ENCODE measurements at regions not wholly inside any gene's neighbourhood (a gene's known extent, or its start where the extent isn't known, plus 50 kb on each side); places are given as distances from the start of the nearest gene placed in this dataset.

DNA sequence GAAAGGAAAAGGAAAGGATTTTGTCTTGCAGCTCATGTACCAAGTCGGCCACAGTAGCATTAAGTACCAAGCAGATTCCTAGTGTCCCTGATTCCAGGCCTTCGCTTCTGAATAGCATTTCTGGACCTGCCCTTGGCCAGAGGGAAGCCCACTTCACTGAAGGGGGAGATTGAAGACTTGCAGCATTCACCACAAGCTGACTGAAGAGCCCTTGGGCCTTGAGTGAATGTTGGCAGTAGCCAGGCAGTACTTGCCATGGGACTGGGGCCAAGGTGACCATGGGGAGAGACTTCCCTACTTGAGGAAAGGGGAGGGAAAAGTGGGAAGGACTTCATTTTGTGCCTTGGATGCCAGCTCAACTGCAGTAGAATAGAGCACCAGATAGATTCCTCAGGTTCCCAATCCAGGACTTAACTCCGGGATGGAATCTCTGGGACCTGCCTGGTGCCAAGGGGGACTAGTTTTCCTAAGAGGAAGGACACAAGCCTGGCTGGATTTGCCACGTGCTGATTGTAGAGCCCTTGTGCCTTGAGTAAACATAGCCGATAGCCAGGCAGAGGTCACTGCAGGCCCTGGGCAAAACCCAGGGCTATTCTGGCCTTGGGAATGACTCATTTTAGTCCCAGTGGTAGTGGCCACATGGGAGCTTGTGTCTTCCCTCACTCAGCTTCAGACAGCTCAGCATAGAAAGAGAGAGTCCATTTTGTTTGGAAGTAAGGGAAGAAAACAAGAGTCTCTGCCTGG lies 141.7 kb upstream of the KCND2 start:
- Mint-ChIP-seq H3K4me3 (no peak overlapping the region), H3K9me3 (peaks cover 13 to 30% of the 10 kb centered on the region in 2 donors), H3K4me1 (no peaks in the 10 kb centered on the region), H3K36me3 (no peaks in the 10 kb centered on the region), H3K27ac (no peak overlapping the region), H3K27me3 (ENCODE audit: low read depth in 2 of 2) (no peaks in the 10 kb centered on the region)
- TF ChIP-seq, protein P1, sequence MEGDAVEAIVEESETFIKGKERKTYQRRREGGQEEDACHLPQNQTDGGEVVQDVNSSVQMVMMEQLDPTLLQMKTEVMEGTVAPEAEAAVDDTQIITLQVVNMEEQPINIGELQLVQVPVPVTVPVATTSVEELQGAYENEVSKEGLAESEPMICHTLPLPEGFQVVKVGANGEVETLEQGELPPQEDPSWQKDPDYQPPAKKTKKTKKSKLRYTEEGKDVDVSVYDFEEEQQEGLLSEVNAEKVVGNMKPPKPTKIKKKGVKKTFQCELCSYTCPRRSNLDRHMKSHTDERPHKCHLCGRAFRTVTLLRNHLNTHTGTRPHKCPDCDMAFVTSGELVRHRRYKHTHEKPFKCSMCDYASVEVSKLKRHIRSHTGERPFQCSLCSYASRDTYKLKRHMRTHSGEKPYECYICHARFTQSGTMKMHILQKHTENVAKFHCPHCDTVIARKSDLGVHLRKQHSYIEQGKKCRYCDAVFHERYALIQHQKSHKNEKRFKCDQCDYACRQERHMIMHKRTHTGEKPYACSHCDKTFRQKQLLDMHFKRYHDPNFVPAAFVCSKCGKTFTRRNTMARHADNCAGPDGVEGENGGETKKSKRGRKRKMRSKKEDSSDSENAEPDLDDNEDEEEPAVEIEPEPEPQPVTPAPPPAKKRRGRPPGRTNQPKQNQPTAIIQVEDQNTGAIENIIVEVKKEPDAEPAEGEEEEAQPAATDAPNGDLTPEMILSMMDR (IDR thresholded peaks at IDR 0.05): no peak
- Histone ChIP-seq H3K4me3 (ENCODE audit: low read length) (no peak overlapping the region), H3K36me3 (ENCODE audit: control insufficient read depth, insufficient read depth, low read length) (no peaks in the 10 kb centered on the region), H3K27ac (ENCODE audit: low read length) (no peak overlapping the region), H3K4me1 (ENCODE audit: control insufficient read depth, insufficient read depth, low read length) (no peaks in the 10 kb centered on the region), H3K27me3 (ENCODE audit: control insufficient read depth, insufficient read depth, low read length) (no peaks in the 10 kb centered on the region), H3K9me3 (ENCODE audit: control insufficient read depth, insufficient read depth, low read length) (peaks cover 16% of the 10 kb centered on the region)
- intact Hi-C loops (cut with micrococcal nuclease): no loop called here
- DNase-seq: no peak
- no peak for ATAC-seq
- WGBS (ENCODE audit: insufficient coverage): 79% methylated on average over 5 of the region's 5 CpGs

GRCh38 chr7:120138497-120138896 lies 134.5 kb upstream of the KCND2 start:
- TF ChIP-seq, protein P1 (IDR thresholded peaks at IDR 0.05): no peak
- Histone ChIP-seq H3K27me3 (ENCODE audit: control insufficient read depth, insufficient read depth, low read length) (no peaks in the 10 kb centered on the region), H3K36me3 (ENCODE audit: control insufficient read depth, insufficient read depth, low read length) (no peaks in the 10 kb centered on the region), H3K9me3 (ENCODE audit: control insufficient read depth, insufficient read depth, low read length) (no peaks in the 10 kb centered on the region), H3K4me1 (ENCODE audit: control insufficient read depth, insufficient read depth, low read length) (no peaks in the 10 kb centered on the region), H3K4me3 (ENCODE audit: low read length) (no peak overlapping the region), H3K27ac (ENCODE audit: low read length) (no peak overlapping the region)
- no peak overlapping the region for H3K27ac Mint-ChIP-seq
- 60% methylated on average over 1 of the region's 1 CpG for WGBS (ENCODE audit: insufficient coverage)
- intact Hi-C loops (cut with micrococcal nuclease): no loop called here
- no peaks in the 10 kb centered on the region for H3K27me3 Mint-ChIP-seq (ENCODE audit: low read depth in 2 of 2)
- no peak for ATAC-seq
- H3K4me1 Mint-ChIP-seq: no peaks in the 10 kb centered on the region
- H3K9me3 Mint-ChIP-seq: peaks cover 9 to 15% of the 10 kb centered on the region in 2 donors
- no peaks in the 10 kb centered on the region for H3K36me3 Mint-ChIP-seq
- DNase-seq: no peak
- H3K4me3 Mint-ChIP-seq: no peak overlapping the region

GRCh38 chr7:120156476-120156875 lies 116.5 kb upstream of the KCND2 start:
- Mint-ChIP-seq H3K27me3 (ENCODE audit: low read depth in 2 of 2) (no peaks in the 10 kb centered on the region), H3K36me3 (peaks cover 6% of the 10 kb centered on the region), H3K4me1 (no peaks in the 10 kb centered on the region), H3K4me3 (no peak overlapping the region), H3K27ac (no peak overlapping the region), H3K9me3 (peaks cover 7 to 10% of the 10 kb centered on the region in 2 donors)
- H3K27me3 ChIP-seq (ENCODE audit: control insufficient read depth, insufficient read depth, low read length): no peaks in the 10 kb centered on the region
- no peak for DNase-seq
- no peak overlapping the region for H3K4me3 ChIP-seq (ENCODE audit: low read length)
- TF ChIP-seq, protein P1 (IDR thresholded peaks at IDR 0.05): no peak
- H3K27ac ChIP-seq (ENCODE audit: low read length): no peak overlapping the region
- no CpG with 5 or more reads among the region's 1 CpG for WGBS (ENCODE audit: insufficient coverage)
- intact Hi-C loops (cut with micrococcal nuclease): no loop called here
- no peak for ATAC-seq
- H3K9me3 ChIP-seq (ENCODE audit: control insufficient read depth, insufficient read depth, low read length): no peaks in the 10 kb centered on the region
- no peaks in the 10 kb centered on the region for H3K4me1 ChIP-seq (ENCODE audit: control insufficient read depth, insufficient read depth, low read length)
- H3K36me3 ChIP-seq (ENCODE audit: control insufficient read depth, insufficient read depth, low read length): no peaks in the 10 kb centered on the region

DNA sequence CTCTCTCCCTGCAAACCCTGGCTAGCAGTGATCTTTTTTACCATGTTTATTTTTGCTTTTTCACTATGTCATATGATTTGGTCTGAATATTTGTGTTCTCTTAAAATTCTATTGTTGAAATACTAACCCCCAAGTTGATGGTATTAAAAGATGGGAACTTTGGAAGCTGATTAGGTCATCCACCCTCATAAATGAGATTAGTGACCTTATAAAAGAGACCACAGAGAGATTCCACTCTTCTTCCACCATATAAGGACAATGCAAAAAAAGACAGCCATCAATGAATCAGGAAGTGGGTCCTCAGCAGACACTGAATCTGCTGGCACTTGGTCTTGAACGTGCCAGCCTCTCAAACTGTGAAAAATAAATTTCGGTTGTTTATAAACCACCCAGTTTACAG lies 112.8 kb upstream of the KCND2 start:
- H3K36me3 Mint-ChIP-seq: no peaks in the 10 kb centered on the region
- H3K4me3 Mint-ChIP-seq: no peak overlapping the region
- no peak for ATAC-seq
- no peaks in the 10 kb centered on the region for H3K27me3 Mint-ChIP-seq (ENCODE audit: low read depth in 2 of 2)
- H3K27ac Mint-ChIP-seq: no peak overlapping the region
- TF ChIP-seq, protein P1 (IDR thresholded peaks at IDR 0.05): no peak
- no peaks in the 10 kb centered on the region for H3K4me1 Mint-ChIP-seq
- intact Hi-C loops (cut with micrococcal nuclease): no loop called here
- no peak for DNase-seq
- Histone ChIP-seq H3K27me3 (ENCODE audit: control insufficient read depth, insufficient read depth, low read length) (no peaks in the 10 kb centered on the region), H3K4me1 (ENCODE audit: control insufficient read depth, insufficient read depth, low read length) (no peaks in the 10 kb centered on the region), H3K36me3 (ENCODE audit: control insufficient read depth, insufficient read depth, low read length) (no peaks in the 10 kb centered on the region), H3K4me3 (ENCODE audit: low read length) (no peak overlapping the region), H3K9me3 (ENCODE audit: control insufficient read depth, insufficient read depth, low read length) (peaks cover 6% of the 10 kb centered on the region), H3K27ac (ENCODE audit: low read length) (no peak overlapping the region)
- peaks cover 9 to 11% of the 10 kb centered on the region in 2 donors for H3K9me3 Mint-ChIP-seq
- 50% methylated on average over 1 of the region's 2 CpGs for WGBS (ENCODE audit: insufficient coverage)

Data from natural killer cell (primary cell).